ENCODE measurements at regions not wholly inside any gene's neighbourhood (a gene's known extent, or its start where the extent isn't known, plus 50 kb on each side); places are given as distances from the start of the nearest gene placed in this dataset.

DNA sequence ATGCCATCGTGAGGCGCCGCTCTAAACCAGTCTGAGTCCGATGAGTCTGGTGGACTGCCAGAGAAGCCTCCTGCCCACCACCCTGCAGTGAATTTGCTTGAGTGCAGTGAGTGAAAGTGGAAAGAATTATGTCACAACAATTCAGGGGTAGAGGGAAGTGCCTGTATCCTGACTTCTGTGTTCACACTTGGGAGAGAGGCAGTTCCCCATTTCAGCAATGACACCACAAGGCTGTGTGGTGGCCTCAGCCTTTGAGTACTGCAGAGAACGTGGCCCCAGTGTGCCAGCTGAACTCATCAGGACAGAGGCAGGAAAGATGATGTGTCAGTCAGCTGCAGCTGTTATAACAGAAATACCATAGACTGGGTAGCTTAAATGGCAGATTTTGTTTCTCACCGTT lies 155.6 kb downstream of the COG6 start:
- ChIA-PET POLR2A (no interaction called here), CTCF (interaction anchor here (0.6 kb wide), 1 partner anchor 1391 kb away, joined by 3 read pairs; no protein-coding TSS in a partner anchor)
- intact Hi-C loops (cut with micrococcal nuclease) = no loop called here

DNA sequence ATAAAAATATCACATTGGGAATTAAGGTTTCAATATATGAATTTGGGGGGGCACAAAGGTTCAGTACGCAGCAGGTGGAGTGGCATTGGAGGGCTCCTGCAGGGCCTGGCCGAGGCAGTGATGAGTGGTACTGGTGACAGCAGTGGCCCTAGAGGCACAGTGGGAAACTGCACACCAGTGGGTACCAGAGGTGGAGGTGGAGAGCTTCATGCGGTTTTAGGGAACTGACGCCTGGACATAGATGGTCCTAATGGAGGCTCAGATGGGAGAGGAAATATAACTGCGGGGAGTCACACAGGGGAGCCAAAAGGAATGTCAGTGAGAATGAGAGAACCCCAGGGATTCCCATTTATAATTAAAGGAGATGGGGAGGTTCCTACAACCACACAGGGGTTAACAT lies 156.2 kb downstream of the COG6 start:
- H3K27me3 Mint-ChIP-seq = no peaks in the 10 kb centered on the region
- intact Hi-C loops (cut with micrococcal nuclease) = no loop called here
- H3K4me3 Mint-ChIP-seq = no peak overlapping the region
- H3K36me3 Mint-ChIP-seq (ENCODE audit: low read depth) = no peaks in the 10 kb centered on the region
- H3K27ac Mint-ChIP-seq = no peak overlapping the region
- no peak for DNase-seq
- no peaks in the 10 kb centered on the region for H3K4me1 Mint-ChIP-seq
- no peaks in the 10 kb centered on the region for H3K9me3 Mint-ChIP-seq
- CTCF ChIA-PET = no interaction called here
- no peak for ATAC-seq (ENCODE audit: low read depth)
- TF ChIP-seq, protein P1, sequence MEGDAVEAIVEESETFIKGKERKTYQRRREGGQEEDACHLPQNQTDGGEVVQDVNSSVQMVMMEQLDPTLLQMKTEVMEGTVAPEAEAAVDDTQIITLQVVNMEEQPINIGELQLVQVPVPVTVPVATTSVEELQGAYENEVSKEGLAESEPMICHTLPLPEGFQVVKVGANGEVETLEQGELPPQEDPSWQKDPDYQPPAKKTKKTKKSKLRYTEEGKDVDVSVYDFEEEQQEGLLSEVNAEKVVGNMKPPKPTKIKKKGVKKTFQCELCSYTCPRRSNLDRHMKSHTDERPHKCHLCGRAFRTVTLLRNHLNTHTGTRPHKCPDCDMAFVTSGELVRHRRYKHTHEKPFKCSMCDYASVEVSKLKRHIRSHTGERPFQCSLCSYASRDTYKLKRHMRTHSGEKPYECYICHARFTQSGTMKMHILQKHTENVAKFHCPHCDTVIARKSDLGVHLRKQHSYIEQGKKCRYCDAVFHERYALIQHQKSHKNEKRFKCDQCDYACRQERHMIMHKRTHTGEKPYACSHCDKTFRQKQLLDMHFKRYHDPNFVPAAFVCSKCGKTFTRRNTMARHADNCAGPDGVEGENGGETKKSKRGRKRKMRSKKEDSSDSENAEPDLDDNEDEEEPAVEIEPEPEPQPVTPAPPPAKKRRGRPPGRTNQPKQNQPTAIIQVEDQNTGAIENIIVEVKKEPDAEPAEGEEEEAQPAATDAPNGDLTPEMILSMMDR (IDR thresholded peaks at IDR 0.05) = no peak
- POLR2A ChIA-PET = no interaction called here

More for the DNA sequence above, 155.6 kb downstream of the COG6 start:
- ATAC-seq (ENCODE audit: low read depth) = no peak
- H3K9me3 Mint-ChIP-seq = no peaks in the 10 kb centered on the region
- H3K27ac Mint-ChIP-seq = no peak overlapping the region
- no peaks in the 10 kb centered on the region for H3K36me3 Mint-ChIP-seq (ENCODE audit: low read depth)
- H3K4me3 Mint-ChIP-seq = no peak overlapping the region
- no peaks in the 10 kb centered on the region for H3K4me1 Mint-ChIP-seq
- no peak for DNase-seq
- peaks cover 3% of the 10 kb centered on the region for H3K27me3 Mint-ChIP-seq
- TF ChIP-seq, protein P1 (IDR thresholded peaks at IDR 0.05) = no peak

DNA sequence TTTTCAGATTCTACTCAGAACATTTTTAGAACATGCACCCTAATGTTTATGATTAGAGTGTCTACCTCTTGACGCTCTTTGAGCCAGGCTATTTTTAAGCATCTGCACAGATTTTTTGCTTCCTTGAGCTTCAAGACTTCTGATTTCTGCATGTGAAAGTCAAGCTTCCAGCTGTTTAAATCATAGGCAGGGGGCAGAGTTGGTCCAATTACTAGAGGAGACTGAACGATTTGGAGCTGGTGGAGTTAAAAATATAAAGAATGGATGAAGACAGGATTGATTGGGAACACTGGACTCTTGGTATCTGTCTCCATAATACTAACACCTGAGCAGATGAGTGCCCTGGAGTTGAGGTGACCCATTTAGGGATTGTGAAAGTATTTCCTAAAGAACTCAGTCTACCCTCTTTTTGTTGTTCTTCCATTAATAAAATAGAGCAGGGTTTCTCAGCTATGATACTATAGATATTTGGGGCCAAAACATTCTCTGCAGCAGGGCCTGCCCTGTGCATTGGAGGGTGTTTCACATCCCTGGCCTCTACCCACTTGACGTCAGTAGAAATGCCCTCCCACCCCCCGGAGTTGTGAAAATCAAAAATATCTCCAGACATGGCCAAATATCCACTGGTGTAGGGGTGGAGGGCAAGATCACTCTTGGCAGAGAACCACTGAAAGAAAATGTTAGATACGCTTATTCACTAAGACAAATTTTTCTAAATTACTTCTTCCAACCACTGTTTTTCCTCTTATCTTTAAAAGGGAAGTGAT lies 160.1 kb downstream of the COG6 start:
- intact Hi-C loops (cut with micrococcal nuclease) = no loop called here
- no peak for ATAC-seq (ENCODE audit: low read depth)
- no peak overlapping the region for H3K27ac Mint-ChIP-seq
- H3K4me1 Mint-ChIP-seq = no peaks in the 10 kb centered on the region
- ChIA-PET POLR2A (no interaction called here), CTCF (no interaction called here)
- H3K9me3 Mint-ChIP-seq = no peaks in the 10 kb centered on the region
- no peaks in the 10 kb centered on the region for H3K27me3 Mint-ChIP-seq
- TF ChIP-seq, protein P1 (IDR thresholded peaks at IDR 0.05) = no peak
- H3K4me3 Mint-ChIP-seq = no peak overlapping the region
- H3K36me3 Mint-ChIP-seq (ENCODE audit: low read depth) = no peaks in the 10 kb centered on the region
- DNase-seq = no peak

DNA sequence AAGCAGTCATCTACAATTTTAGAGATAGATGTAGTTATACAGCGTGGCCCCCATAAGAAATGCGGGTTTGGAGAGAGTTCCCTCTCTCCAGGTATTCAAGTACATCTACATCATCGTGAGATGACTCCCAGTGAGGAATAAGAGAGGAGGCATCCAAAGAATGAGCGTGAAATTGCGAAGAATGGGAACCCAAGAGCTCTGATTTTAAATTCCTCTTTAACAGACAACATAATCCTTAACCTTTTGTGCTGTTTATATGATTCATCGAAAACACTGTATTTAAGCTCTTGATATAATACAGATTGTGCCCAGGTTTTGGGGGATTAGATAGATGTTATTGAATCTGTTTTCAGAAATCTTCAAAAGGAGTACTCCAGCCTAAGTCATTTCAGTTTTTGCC lies 161.5 kb downstream of the COG6 start:
- no peaks in the 10 kb centered on the region for H3K36me3 Mint-ChIP-seq (ENCODE audit: low read depth)
- intact Hi-C loops (cut with micrococcal nuclease) = no loop called here
- POLR2A ChIA-PET = no interaction called here

DNA sequence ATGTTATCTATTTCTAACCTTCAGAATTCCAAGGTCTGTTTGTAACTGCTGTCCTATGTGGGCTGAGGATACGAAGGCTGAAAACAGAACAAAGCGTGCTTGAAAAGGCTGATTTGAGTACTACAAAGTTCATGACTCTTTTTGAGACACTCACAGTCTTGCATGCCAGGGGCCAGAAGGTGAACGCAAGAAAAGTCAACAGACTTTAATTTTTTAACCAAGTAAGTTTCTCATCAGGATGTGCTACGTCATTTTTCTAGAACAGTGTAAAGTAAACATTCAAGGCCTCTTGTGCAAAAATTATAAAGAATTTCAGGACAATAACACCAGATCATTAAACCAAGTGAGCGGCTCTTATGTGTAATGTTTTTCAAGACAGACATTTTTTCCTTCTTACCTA lies 163.5 kb downstream of the COG6 start:
- no peaks in the 10 kb centered on the region for H3K27me3 Mint-ChIP-seq
- intact Hi-C loops (cut with micrococcal nuclease) = no loop called here
- DNase-seq (no peak), ATAC-seq (ENCODE audit: low read depth) (no peak)
- H3K36me3 Mint-ChIP-seq (ENCODE audit: low read depth) = no peaks in the 10 kb centered on the region
- H3K9me3 Mint-ChIP-seq = no peaks in the 10 kb centered on the region
- H3K4me1 Mint-ChIP-seq = peaks cover 12% of the 10 kb centered on the region
- no peak overlapping the region for H3K4me3 Mint-ChIP-seq
- CTCF ChIA-PET = no interaction called here
- TF ChIP-seq, protein P1 (IDR thresholded peaks at IDR 0.05) = no peak
- H3K27ac Mint-ChIP-seq = no peak overlapping the region
- POLR2A ChIA-PET = no interaction called here

More for the DNA sequence above, 161.5 kb downstream of the COG6 start:
- DNase-seq (no peak), ATAC-seq (ENCODE audit: low read depth) (no peak)
- no peak overlapping the region for H3K27ac Mint-ChIP-seq
- H3K27me3 Mint-ChIP-seq = no peaks in the 10 kb centered on the region
- no peak overlapping the region for H3K4me3 Mint-ChIP-seq
- CTCF ChIA-PET = no interaction called here
- TF ChIP-seq, protein P1 (IDR thresholded peaks at IDR 0.05) = no peak
- peaks cover 8% of the 10 kb centered on the region for H3K4me1 Mint-ChIP-seq
- H3K9me3 Mint-ChIP-seq = no peaks in the 10 kb centered on the region
